Upper lobe of left lung (tissue), 6 donors: ENCODE measurements at regions not wholly inside any gene's neighbourhood (a gene's known extent, or its start where the extent isn't known, plus 50 kb on each side); places are given as distances from the start of the nearest gene placed in this dataset.

ENCODE experiments used
- ATAC-seq, 2 donors: fragments of 200-7000 bp; cut with Tn5 transposase; one replicate each; pipeline ENCODE4 v1.9.1; 2022; ENCODE audit warnings: mild to moderate bottlenecking in 2 of 2, moderate library complexity in 2 of 2; ENCODE audit not compliant: low FRiP score in 2 of 2
- DNase-seq, 2 donors: peaks; one replicate each; pipeline ENCODE4 v3.0.0-alpha.2; 2019 to 2020
- H3K27ac ChIP-seq, 4 donors: fragments of 200-600 bp; sonication (generic); one replicate each; pipeline ENCODE4 v1.5.1; 2016 to 2019
- H3K27me3 ChIP-seq, 4 donors: fragments of 200-600 bp; sonication (generic); one replicate each; pipeline ENCODE4 v1.5.1; 2017 to 2019
- H3K36me3 ChIP-seq, 4 donors: fragments of 200-600 bp; sonication (generic); one replicate each; pipeline ENCODE4 v1.5.1; 2016 to 2019
- H3K4me1 ChIP-seq, 4 donors: fragments of 200-600 bp; sonication (generic); one replicate each; pipeline ENCODE4 v1.5.1; 2018 to 2019
- H3K4me3 ChIP-seq, 4 donors: fragments of 200-600 bp; sonication (generic); one replicate each; pipeline ENCODE4 v1.5.1; 2017 to 2019; ENCODE audit warnings: mild to moderate bottlenecking in 2 of 4, moderate library complexity in 1 of 4
- H3K9me3 ChIP-seq, 4 donors: fragments of 200-600 bp; sonication (generic); one replicate each; pipeline ENCODE4 v1.5.1; 2018 to 2019
- EP300 ChIP-seq, 4 donors: sonication (generic); formaldehyde crosslinking; IDR thresholded peaks; one replicate each; pipeline ENCODE4 v1.5.1; 2017; ENCODE audit warnings: antibody characterized with exemption in 4 of 4, control low read depth in 2 of 4
- POLR2A ChIP-seq, 4 donors: fragments of 450-650 bp; IDR thresholded peaks; one replicate each; pipeline ENCODE4 v1.5.1; 2016 to 2017; ENCODE audit warnings: antibody characterized with exemption in 4 of 4, mild to moderate bottlenecking in 2 of 4
- POLR2AphosphoS5 ChIP-seq, 2 donors: sonication (generic); formaldehyde crosslinking; IDR thresholded peaks; one replicate each; pipeline ENCODE4 v1.5.1; 2017; ENCODE audit warnings: antibody characterized with exemption in 2 of 2
- WGBS, 2 donors: methylation state at CpG; one replicate each; pipeline ENCODE4 v1.1.5; 2017 to 2018; 5-methylcytosine and 5-hydroxymethylcytosine counted together
- TF ChIP-seq, protein P1 (sequence below), 6 experiments: fragments of 450-650 bp in 4 of 6; fragments of 200-600 bp in 2 of 6; sonication (generic) in 2 of 6; IDR thresholded peaks; one replicate each; pipeline ENCODE4 v1.5.1; 2016 to 2019; ENCODE audit warnings: antibody characterized with exemption in 6 of 6
- donor health status: DM: no; HTN: no; CAD: no; lungs with moderate emphysema.
- donor health status: DM: no; HTN: yes; CAD: no; lungs with severe emphysema.

DNA sequence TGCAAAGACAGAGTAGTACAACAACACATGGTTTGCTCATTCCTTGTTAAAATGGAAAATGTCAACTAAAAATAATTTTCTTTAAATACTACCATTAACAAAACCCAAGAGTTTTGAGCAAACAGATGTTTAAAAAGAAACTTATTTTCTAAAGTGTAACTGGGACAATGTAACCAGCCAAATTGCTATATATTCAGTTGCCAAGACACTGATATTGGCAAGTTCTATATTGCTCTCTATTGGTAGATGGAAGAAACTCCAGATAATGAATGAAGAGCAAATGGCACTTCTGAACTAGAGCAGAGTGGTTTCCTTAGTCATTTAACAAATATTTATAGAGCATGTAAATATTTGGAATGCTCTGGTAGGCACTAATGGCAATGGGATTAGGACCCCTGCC, 966.2 kb downstream of the RPA4 start:
- Histone ChIP-seq H3K36me3 (no peaks in the 10 kb centered on the region), H3K4me3 (no peak overlapping the region), H3K27me3 (no peaks in the 10 kb centered on the region), H3K9me3 (no peaks in the 10 kb centered on the region), H3K4me1 (no peaks in the 10 kb centered on the region), H3K27ac (no peak overlapping the region)
- TF ChIP-seq POLR2AphosphoS5 (IDR thresholded peaks at IDR 0.05) (no peak), EP300 (IDR thresholded peaks at IDR 0.05) (no peak), POLR2A (IDR thresholded peaks at IDR 0.05) (no peak)
- TF ChIP-seq, protein P1, sequence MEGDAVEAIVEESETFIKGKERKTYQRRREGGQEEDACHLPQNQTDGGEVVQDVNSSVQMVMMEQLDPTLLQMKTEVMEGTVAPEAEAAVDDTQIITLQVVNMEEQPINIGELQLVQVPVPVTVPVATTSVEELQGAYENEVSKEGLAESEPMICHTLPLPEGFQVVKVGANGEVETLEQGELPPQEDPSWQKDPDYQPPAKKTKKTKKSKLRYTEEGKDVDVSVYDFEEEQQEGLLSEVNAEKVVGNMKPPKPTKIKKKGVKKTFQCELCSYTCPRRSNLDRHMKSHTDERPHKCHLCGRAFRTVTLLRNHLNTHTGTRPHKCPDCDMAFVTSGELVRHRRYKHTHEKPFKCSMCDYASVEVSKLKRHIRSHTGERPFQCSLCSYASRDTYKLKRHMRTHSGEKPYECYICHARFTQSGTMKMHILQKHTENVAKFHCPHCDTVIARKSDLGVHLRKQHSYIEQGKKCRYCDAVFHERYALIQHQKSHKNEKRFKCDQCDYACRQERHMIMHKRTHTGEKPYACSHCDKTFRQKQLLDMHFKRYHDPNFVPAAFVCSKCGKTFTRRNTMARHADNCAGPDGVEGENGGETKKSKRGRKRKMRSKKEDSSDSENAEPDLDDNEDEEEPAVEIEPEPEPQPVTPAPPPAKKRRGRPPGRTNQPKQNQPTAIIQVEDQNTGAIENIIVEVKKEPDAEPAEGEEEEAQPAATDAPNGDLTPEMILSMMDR (IDR thresholded peaks at IDR 0.05) = no peak
- DNase-seq = no peak
- ATAC-seq = no peak

DNA sequence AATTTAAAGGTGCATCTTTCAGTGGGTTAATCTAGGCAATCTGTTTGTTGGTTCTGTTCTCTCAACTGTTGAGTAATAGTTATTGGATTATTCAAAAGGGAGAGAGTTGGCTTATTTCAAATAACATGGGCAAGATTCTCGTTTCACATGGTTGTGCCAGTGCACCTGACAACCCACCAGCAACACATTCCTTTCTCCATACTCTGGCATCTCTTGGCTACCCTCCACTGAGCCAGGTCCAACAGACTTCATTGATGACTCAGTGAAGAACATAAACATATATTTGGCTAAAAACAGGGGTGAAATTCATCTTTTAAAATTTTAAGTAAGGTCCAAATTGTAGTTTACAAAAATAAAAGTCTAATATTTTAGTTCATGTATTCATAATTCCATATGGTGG, 967.2 kb downstream of the RPA4 start:
- TF ChIP-seq POLR2AphosphoS5 (IDR thresholded peaks at IDR 0.05) (no peak), EP300 (IDR thresholded peaks at IDR 0.05) (no peak), POLR2A (IDR thresholded peaks at IDR 0.05) (no peak)
- TF ChIP-seq, protein P1 (IDR thresholded peaks at IDR 0.05) = no peak
- Histone ChIP-seq H3K27ac (no peak overlapping the region), H3K36me3 (no peaks in the 10 kb centered on the region), H3K27me3 (no peaks in the 10 kb centered on the region), H3K4me1 (no peaks in the 10 kb centered on the region), H3K4me3 (no peak overlapping the region), H3K9me3 (no peaks in the 10 kb centered on the region)
- DNase-seq = no peak
- ATAC-seq = no peak
- 41 to 60% methylated on average over 1 of the region's 1 CpG for WGBS, 2 donors

DNA sequence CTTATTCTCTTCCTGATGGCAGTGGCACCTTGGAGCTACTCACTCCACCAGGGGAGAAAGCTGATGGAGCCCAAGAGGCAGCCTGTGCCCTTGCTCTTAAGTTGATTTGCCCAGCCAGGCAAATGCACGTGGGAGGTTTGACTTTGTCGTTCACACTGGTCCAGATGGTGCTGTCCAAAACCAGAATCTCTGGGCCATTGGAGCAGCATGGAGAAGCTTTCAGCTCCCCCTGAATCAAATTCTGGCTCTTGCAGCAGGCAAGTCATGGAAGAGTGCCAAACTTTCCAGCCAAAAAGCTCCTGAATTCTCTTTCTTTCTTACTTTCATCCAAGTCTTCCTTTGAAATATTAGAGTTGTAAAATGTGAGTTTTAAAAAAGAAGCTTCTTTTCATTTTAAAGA, 970.4 kb downstream of the RPA4 start:
- DNase-seq (no peak), ATAC-seq (no peak)
- WGBS, 2 donors = 65% methylated on average over 2 of the region's 2 CpGs; no CpG with 5 or more reads in 1 of the 2 donors

DNA sequence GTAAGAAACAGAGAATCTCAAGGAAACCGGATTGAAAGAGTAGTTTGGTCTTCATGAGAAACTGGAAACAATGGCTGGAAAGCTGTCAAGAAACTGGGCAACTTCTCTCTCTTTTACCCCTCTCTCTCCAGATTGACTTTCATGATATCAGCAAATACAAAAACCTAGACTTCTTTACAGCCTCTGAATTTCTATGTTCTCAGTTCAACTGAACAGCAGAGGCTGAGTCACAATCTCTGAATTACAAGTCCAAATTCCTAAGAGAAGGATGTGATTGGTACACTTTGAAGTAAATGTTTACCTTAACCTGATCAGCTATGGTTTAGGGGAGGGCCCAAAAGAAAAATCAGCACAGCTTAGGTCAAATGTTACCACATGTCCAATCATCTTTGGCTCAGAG, 974.9 kb downstream of the RPA4 start:
- H3K9me3 ChIP-seq = no peaks in the 10 kb centered on the region
- no peaks in the 10 kb centered on the region for H3K36me3 ChIP-seq
- DNase-seq (no peak), ATAC-seq (no peak)
- no peak overlapping the region for H3K4me3 ChIP-seq
- TF ChIP-seq EP300 (IDR thresholded peaks at IDR 0.05) (no peak), POLR2AphosphoS5 (IDR thresholded peaks at IDR 0.05) (no peak), POLR2A (IDR thresholded peaks at IDR 0.05) (no peak)
- TF ChIP-seq, protein P1 (IDR thresholded peaks at IDR 0.05) = no peak
- 73 to 84% methylated on average over 1 of the region's 1 CpG for WGBS, 2 donors
- H3K27ac ChIP-seq = no peak overlapping the region
- no peaks in the 10 kb centered on the region for H3K27me3 ChIP-seq
- H3K4me1 ChIP-seq = no peaks in the 10 kb centered on the region

More for the DNA sequence above, 970.4 kb downstream of the RPA4 start:
- Histone ChIP-seq H3K4me3 (no peak overlapping the region), H3K4me1 (no peaks in the 10 kb centered on the region), H3K27ac (no peak overlapping the region), H3K9me3 (no peaks in the 10 kb centered on the region), H3K36me3 (no peaks in the 10 kb centered on the region), H3K27me3 (no peaks in the 10 kb centered on the region)
- TF ChIP-seq EP300 (IDR thresholded peaks at IDR 0.05) (no peak), POLR2A (IDR thresholded peaks at IDR 0.05) (no peak), POLR2AphosphoS5 (IDR thresholded peaks at IDR 0.05) (no peak)
- TF ChIP-seq, protein P1 (IDR thresholded peaks at IDR 0.05) = no peak

DNA sequence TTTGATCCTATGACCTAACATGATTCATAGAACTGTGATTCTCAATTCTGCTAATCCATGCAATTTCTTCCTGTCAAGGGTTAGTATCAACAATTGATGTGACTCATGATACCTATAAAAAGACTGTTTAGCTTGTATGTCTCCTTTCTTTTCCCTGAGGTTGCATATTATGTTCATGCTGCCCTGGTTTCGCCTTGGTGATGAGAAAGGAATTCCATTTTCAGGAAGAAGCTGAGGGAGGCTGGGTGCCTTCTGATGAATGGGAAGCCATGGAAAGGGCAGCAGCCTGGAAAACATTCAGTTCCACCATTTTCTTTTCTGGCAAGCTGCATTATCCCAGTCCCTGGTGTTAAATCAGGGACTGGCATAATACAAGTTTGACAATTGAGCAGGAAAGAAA, 976.5 kb downstream of the RPA4 start:
- Histone ChIP-seq H3K27ac (no peak overlapping the region), H3K9me3 (no peaks in the 10 kb centered on the region), H3K27me3 (no peaks in the 10 kb centered on the region), H3K4me3 (no peak overlapping the region), H3K36me3 (no peaks in the 10 kb centered on the region), H3K4me1 (no peaks in the 10 kb centered on the region)
- no peak for TF ChIP-seq POLR2A (IDR thresholded peaks at IDR 0.05)
- WGBS, 2 donors = 86 to 92% methylated on average over 1 of the region's 1 CpG
- DNase-seq (no peak), ATAC-seq (no peak)
